HG03097 (cell line): ENCODE measurements at regions not wholly inside any gene's neighbourhood (a gene's known extent, or its start where the extent isn't known, plus 50 kb on each side); places are given as distances from the start of the nearest gene placed in this dataset.

Source experiments
- ATAC-seq: cut with Tn5 transposase; IDR thresholded peaks from one replicate; pipeline ENCODE4 v1.9.1; 2021; ENCODE audit not compliant: unreplicated experiment, low FRiP score

GRCh38 chr2:19525313-19525712 is 166.9 kb upstream of the OSR1 start:
- ATAC-seq, result no peak

- ATAC-seq, result no peak
Observed at GRCh38 chr2:19519045-19519444, 160.6 kb upstream of the OSR1 start.

GRCh38 chr2:19507137-19507536 is 148.7 kb upstream of the OSR1 start:
- no peak for ATAC-seq

- no peak for ATAC-seq
Observed at GRCh38 chr2:19505199-19506136, 147.0 kb upstream of the OSR1 start.

- no peak for ATAC-seq
Observed at GRCh38 chr2:19504400-19505198, 146.2 kb upstream of the OSR1 start.

- no peak for ATAC-seq
Observed at GRCh38 chr2:19503915-19504314, 145.5 kb upstream of the OSR1 start.

- ATAC-seq, result no peak
Observed at GRCh38 chr2:19503406-19503805, 145.0 kb upstream of the OSR1 start.

- no peak for ATAC-seq
Observed at GRCh38 chr2:19500126-19500525, 141.7 kb upstream of the OSR1 start.

GRCh38 chr2:19496646-19497045 is 138.2 kb upstream of the OSR1 start:
- no peak for ATAC-seq

GRCh38 chr2:19494241-19494640 is 135.8 kb upstream of the OSR1 start:
- no peak for ATAC-seq

- ATAC-seq, result no peak
Observed at GRCh38 chr2:19491796-19492195, 133.4 kb upstream of the OSR1 start.

GRCh38 chr2:19490846-19491435 is 132.5 kb upstream of the OSR1 start:
- no peak for ATAC-seq

- peak; percentile 94 for ATAC-seq
Observed at GRCh38 chr2:19488009-19488691, 129.7 kb upstream of the OSR1 start.

- ATAC-seq, result no peak
Observed at GRCh38 chr2:19484736-19485135, 126.3 kb upstream of the OSR1 start.

GRCh38 chr2:19480673-19481072 is 122.2 kb upstream of the OSR1 start:
- ATAC-seq, result no peak

GRCh38 chr2:19479666-19480065 is 121.2 kb upstream of the OSR1 start:
- ATAC-seq, result no peak

GRCh38 chr2:19478409-19478808 is 120.0 kb upstream of the OSR1 start:
- no peak for ATAC-seq

- ATAC-seq, result no peak
Observed at GRCh38 chr2:19476327-19476726, 117.9 kb upstream of the OSR1 start.

- ATAC-seq, result peak; percentile 98
Observed at GRCh38 chr2:19474128-19474527, 115.7 kb upstream of the OSR1 start.

- ATAC-seq, result no peak
Observed at GRCh38 chr2:19473350-19473749, 114.9 kb upstream of the OSR1 start.
